ENCODE measurements at regions not wholly inside any gene's neighbourhood (a gene's known extent, or its start where the extent isn't known, plus 50 kb on each side); places are given as distances from the start of the nearest gene placed in this dataset.
"Not testable (repeated sequence)": the region's sequence is repeated elsewhere in the genome, so short reads cannot be mapped to it uniquely, and the experiment has no call there.

- no peak for DNase-seq (ENCODE audit: low read depth, low spot score)
Measured at GRCh38 chr3:197369545-197369944, 71.1 kb upstream of the DLG1 start.

- no peak for DNase-seq (ENCODE audit: low read depth, low spot score)
Measured at GRCh38 chr3:197368821-197369220, 70.4 kb upstream of the DLG1 start.

- DNase-seq (ENCODE audit: low read depth, low spot score) = no peak
Measured at GRCh38 chr3:197368330-197368729, 69.9 kb upstream of the DLG1 start.

- peak; percentile 59 for DNase-seq (ENCODE audit: low read depth, low spot score)
Measured at GRCh38 chr3:197367081-197367780, 68.8 kb upstream of the DLG1 start.

GRCh38 chr3:197366301-197367044 is 68.1 kb upstream of the DLG1 start:
- no peak for DNase-seq (ENCODE audit: low read depth, low spot score)

- DNase-seq (ENCODE audit: low read depth, low spot score) = no peak
Measured at GRCh38 chr3:197365586-197365985, 67.2 kb upstream of the DLG1 start.

GRCh38 chr3:197364410-197365071 is 66.1 kb upstream of the DLG1 start:
- no peak for DNase-seq (ENCODE audit: low read depth, low spot score)

GRCh38 chr3:197363553-197364409 is 65.4 kb upstream of the DLG1 start:
- no peak for DNase-seq (ENCODE audit: low read depth, low spot score)

GRCh38 chr3:197362081-197362480 is 63.7 kb upstream of the DLG1 start:
- no peak for DNase-seq (ENCODE audit: low read depth, low spot score)

GRCh38 chr3:197360095-197360494 is 61.7 kb upstream of the DLG1 start:
- DNase-seq (ENCODE audit: low read depth, low spot score) = not testable (repeated sequence)

- DNase-seq (ENCODE audit: low read depth, low spot score) = not testable (repeated sequence)
Measured at GRCh38 chr3:197359476-197359875, 61.1 kb upstream of the DLG1 start.

- no peak for DNase-seq (ENCODE audit: low read depth, low spot score)
Measured at GRCh38 chr3:197356741-197357140, 58.3 kb upstream of the DLG1 start.

- DNase-seq (ENCODE audit: low read depth, low spot score) = no peak
Measured at GRCh38 chr3:197356275-197356674, 57.9 kb upstream of the DLG1 start.

GRCh38 chr3:197355713-197356112 is 57.3 kb upstream of the DLG1 start:
- DNase-seq (ENCODE audit: low read depth, low spot score) = no peak

- DNase-seq (ENCODE audit: low read depth, low spot score) = no peak
Measured at GRCh38 chr3:197354568-197355001, 56.2 kb upstream of the DLG1 start.

GRCh38 chr3:197353867-197354567 is 55.6 kb upstream of the DLG1 start:
- no peak for DNase-seq (ENCODE audit: low read depth, low spot score)

- DNase-seq (ENCODE audit: low read depth, low spot score) = no peak
Measured at GRCh38 chr3:197353001-197353866, 54.8 kb upstream of the DLG1 start.

- DNase-seq (ENCODE audit: low read depth, low spot score) = no peak
Measured at GRCh38 chr3:197352382-197352781, 54.0 kb upstream of the DLG1 start.

- DNase-seq (ENCODE audit: low read depth, low spot score) = no peak
Measured at GRCh38 chr3:197350446-197350845, 52.0 kb upstream of the DLG1 start.

- no peak for DNase-seq (ENCODE audit: low read depth, low spot score)
Measured at GRCh38 chr3:197349368-197349767, 51.0 kb upstream of the DLG1 start.
